SIG-M5 treated with dmso at 0.1 percent for 504 hours (cell line): ENCODE measurements at regions not wholly inside any gene's neighbourhood (a gene's known extent, or its start where the extent isn't known, plus 50 kb on each side); places are given as distances from the start of the nearest gene placed in this dataset.

Experiments
- DNase-seq: peaks from one replicate; lab custom pipeline; 2025; ENCODE audit not compliant: unreplicated experiment; lab: John Stamatoyannopoulos, UW

GRCh38 chr4:147052361-147052760 is 106.7 kb upstream of the TTC29 start:
- no peak for DNase-seq

GRCh38 chr4:147054228-147054872 is 108.7 kb upstream of the TTC29 start:
- DNase-seq: no peak

GRCh38 chr4:147056940-147057610 is 111.4 kb upstream of the TTC29 start:
- no peak for DNase-seq

GRCh38 chr4:147057611-147058190 is 112.0 kb upstream of the TTC29 start:
- no peak for DNase-seq

GRCh38 chr4:147059064-147059731 is 113.5 kb upstream of the TTC29 start:
- DNase-seq: no peak

- DNase-seq: no peak
These were observed 114.7 kb upstream of the TTC29 start for GRCh38 chr4:147060151-147060931.

- no peak for DNase-seq
These were observed 119.2 kb upstream of the TTC29 start for GRCh38 chr4:147064856-147065255.

- no peak for DNase-seq
These were observed 122.9 kb upstream of the TTC29 start for GRCh38 chr4:147068564-147068963.

GRCh38 chr4:147071209-147071740 is 125.6 kb upstream of the TTC29 start:
- DNase-seq: no peak

- no peak for DNase-seq
These were observed 130.5 kb upstream of the TTC29 start for GRCh38 chr4:147076179-147076578.

- DNase-seq: no peak
These were observed 131.1 kb upstream of the TTC29 start for GRCh38 chr4:147076728-147077127.

- DNase-seq: no peak
These were observed 132.7 kb upstream of the TTC29 start for GRCh38 chr4:147078362-147078761.

- no peak for DNase-seq
These were observed 133.4 kb upstream of the TTC29 start for GRCh38 chr4:147078875-147079658.

GRCh38 chr4:147084861-147085260 is 139.2 kb upstream of the TTC29 start:
- no peak for DNase-seq

GRCh38 chr4:147085781-147086180 is 140.1 kb upstream of the TTC29 start:
- no peak for DNase-seq

GRCh38 chr4:147088146-147088545 is 142.5 kb upstream of the TTC29 start:
- DNase-seq: no peak

GRCh38 chr4:147090486-147090885 is 144.8 kb upstream of the TTC29 start:
- DNase-seq: no peak

GRCh38 chr4:147093206-147093605 is 147.5 kb upstream of the TTC29 start:
- DNase-seq: no peak

GRCh38 chr4:147094238-147094637 is 148.6 kb upstream of the TTC29 start:
- no peak for DNase-seq
